Gastrocnemius medialis (tissue), 4 donors: ENCODE measurements at regions not wholly inside any gene's neighbourhood (a gene's known extent, or its start where the extent isn't known, plus 50 kb on each side); places are given as distances from the start of the nearest gene placed in this dataset.

Experiments
- CTCF ChIP-seq, 5 experiments: fragments of 450-650 bp in 3 of 5; fragments of 200-600 bp in 2 of 5; sonication (generic) in 2 of 5; IDR thresholded peaks in 4 of 5; conservative IDR thresholded peaks in 1 of 5; 1 replicate in 4 of 5; 2 replicates in 1 of 5; pipeline ENCODE4 v1.5.1; 2016 to 2019; ENCODE audit warnings: antibody characterized with exemption in 5 of 5, mild to moderate bottlenecking in 3 of 5, moderate library complexity in 3 of 5
- POLR2A ChIP-seq, 2 donors: fragments of 450-650 bp; IDR thresholded peaks; one replicate each; pipeline ENCODE4 v1.6.1; 2017; ENCODE audit warnings: antibody characterized with exemption in 2 of 2, mild to moderate bottlenecking in 2 of 2, moderate library complexity in 2 of 2

- no peak for TF ChIP-seq CTCF (IDR thresholded peaks at IDR 0.05 in 4 of 5, conservative IDR thresholded peaks at IDR 0.05 in 1 of 5)
- no peak for TF ChIP-seq POLR2A (IDR thresholded peaks at IDR 0.05)
Measured at GRCh38 chr10:113323985-113324384, 228.9 kb upstream of the HABP2 start.
